ENCODE measurements at regions not wholly inside any gene's neighbourhood (a gene's known extent, or its start where the extent isn't known, plus 50 kb on each side); places are given as distances from the start of the nearest gene placed in this dataset.

GRCh38 chr20:39627765-39628164 is 665.6 kb downstream of the DHX35 start:
- no peak for DNase-seq (ENCODE audit: low read depth)

DNA sequence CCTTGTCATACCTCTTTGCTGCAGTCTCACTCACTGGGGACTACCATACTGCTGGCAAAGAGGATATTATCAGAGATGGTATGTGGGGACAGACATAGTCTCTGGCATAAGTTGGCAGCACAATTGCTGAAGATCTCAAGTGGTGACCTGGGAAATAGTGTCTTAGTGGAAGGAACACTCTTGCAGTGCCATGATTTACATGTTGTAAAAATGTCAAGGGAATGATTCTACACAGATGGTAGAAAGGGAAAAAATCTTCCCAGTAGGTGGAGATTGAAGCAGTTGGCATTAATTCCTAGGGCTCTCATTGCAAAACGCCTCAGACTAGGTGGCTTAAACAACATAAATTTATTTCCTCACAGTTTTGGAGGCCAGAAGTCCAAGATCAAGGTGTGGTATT is 662.2 kb downstream of the DHX35 start:
- DNase-seq (ENCODE audit: low read depth) = no peak

DNA sequence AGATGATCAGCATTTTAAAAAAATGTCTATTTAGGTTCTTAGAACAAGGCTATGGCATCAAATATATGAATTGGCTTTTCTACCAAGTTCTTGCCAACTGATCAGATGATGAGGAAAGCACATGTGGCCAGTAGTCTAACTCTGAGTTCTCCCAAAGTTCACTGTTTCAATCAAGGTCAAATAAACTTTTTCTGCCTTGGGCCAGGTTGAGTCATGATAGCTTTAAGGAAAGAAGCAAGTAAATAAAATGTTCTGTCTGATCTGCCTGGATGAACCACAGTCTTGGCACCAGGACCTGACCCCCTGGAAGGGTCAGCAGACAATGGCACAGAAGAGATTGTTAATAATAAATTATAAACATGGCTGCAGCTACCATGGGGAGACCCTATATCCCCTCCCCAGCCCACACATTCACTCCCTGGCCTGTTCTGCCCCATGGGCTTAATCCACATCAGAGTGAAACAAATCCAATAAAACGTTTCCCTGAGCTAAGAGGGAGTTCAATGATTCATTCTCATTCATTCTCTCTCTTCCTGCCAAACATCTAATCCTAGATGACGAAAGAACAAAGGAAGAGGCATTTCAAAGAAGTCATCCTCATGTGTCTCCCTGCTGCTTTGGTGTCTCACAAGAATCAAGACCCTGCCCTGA is 661.6 kb downstream of the DHX35 start:
- DNase-seq (ENCODE audit: low read depth) = no peak

DNA sequence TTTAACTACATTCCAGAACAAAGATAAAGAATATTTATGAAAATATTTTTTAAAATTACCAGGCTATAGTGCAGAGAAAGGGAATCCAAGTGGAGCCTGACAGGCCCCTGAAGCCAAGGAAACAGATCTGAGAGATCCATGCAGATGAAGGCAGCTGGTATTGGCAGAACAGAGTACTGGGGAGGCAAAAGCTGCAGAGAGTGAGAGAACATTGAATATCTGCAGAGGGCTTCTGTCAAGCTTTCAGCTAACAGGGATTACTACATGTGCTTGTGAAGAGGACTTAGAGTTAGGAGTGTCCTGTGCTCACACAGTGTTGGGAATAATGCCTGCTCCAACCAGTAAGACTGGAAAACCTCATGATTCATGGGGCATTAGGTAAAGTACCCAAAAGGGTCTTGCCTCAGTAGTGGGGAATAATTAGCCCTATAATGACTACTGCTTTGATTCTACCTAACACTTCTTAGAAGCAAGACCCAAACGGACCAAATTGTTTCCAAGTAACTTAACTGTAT is 657.2 kb downstream of the DHX35 start:
- DNase-seq (ENCODE audit: low read depth) = no peak

DNA sequence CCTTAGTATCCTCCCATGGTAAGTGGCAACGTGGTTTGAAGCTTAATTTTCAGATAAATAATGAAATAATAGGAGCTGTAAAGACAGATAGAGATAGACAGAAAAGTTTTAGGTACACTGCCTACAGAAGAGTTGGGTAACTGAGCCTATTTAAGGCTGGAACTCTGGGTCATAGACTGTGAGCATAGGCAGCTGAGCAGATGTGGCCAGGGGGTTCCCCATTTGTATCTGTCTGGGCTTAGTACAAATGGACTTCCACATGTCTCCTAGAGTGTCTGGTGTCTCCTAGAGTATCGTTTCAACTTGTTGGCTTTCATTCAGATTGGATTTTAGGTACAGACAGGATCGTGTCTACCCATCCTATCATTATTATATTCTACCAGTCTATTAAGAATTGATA is 649.8 kb downstream of the DHX35 start:
- DNase-seq (ENCODE audit: low read depth) = no peak

DNA sequence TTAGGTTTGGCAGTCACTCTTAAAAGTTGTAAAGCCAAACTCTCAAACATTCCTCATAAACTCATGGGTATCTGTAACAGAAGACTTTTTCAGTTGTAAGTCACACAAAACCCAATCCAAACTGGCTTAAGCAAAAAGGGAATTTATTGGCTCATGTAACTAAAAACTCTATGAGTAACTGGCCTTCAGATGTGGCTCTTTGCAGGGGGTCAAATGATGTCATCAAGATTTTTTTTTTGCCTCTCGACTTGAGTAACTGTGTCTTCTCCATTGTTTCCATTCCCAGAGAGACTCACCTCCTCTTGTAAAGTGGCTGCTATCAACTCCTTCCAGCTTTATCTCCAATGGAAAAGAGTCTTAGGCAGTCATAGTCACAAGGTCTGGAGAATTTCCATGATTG is 645.0 kb downstream of the DHX35 start:
- no peak for DNase-seq (ENCODE audit: low read depth)

DNA sequence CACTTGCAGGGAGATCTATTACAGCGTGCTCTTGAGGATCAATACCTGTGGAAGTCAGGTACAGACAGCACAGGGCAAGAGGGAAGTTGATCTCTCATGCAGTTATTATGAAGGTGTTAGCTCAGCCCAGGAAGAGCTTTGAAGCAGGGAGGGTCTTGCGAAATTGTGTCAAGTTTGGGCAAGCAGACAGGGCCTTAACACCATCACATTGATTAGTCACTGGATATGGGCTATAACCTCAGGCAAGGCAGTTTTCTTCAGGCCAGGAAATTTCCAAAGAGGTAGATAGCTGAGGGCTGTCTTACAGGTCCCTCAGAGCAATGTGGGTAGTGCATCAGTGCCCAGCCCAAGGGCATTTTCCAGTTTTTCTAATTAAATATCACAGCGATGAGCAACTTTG is 643.8 kb downstream of the DHX35 start:
- DNase-seq (ENCODE audit: low read depth) = no peak

- no peak for DNase-seq (ENCODE audit: low read depth)
Observed at GRCh38 chr20:39605361-39605760, 643.2 kb downstream of the DHX35 start.

- DNase-seq (ENCODE audit: low read depth) = no peak
Observed at GRCh38 chr20:39603219-39603618, 641.1 kb downstream of the DHX35 start.

GRCh38 chr20:39602649-39603048 is 640.5 kb downstream of the DHX35 start:
- no peak for DNase-seq (ENCODE audit: low read depth)

DNA sequence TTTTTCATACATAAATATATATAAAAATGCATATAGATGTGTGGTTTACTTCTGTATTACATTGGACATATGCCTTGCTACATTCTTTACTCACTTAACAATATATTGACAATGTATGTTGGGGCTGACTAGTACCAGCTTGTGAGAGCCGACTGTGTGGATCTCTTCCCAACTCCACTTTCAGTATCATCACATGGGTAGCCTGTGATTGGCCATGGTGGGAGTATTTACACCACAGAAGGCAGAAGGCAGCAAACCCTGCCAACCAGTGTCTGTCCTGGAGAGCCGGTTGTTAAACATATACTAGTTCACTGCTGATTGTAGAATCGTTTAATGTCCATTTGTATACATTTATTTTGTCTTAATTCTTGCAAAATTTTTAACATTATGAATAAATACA is 638.7 kb downstream of the DHX35 start:
- DNase-seq (ENCODE audit: low read depth) = no peak

DNA sequence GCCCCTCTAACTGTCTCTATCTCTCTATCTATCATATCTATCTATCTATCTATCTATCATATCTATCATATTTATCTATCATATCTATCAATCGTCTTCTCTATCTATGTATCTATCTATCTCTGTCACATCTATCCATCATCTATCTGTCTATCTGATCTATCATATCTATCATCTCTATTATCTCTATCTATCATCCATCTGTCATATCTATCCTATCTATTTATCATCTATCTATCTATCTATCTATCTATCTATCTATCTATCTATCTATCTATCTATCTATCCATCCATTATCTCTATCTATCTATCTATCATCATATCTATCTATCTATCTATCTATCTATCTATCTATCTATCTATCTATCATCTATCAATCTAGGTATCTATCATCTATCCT is 638.0 kb downstream of the DHX35 start:
- no peak for DNase-seq (ENCODE audit: low read depth)

GRCh38 chr20:39596554-39596953 is 634.4 kb downstream of the DHX35 start:
- no peak for DNase-seq (ENCODE audit: low read depth)

DNA sequence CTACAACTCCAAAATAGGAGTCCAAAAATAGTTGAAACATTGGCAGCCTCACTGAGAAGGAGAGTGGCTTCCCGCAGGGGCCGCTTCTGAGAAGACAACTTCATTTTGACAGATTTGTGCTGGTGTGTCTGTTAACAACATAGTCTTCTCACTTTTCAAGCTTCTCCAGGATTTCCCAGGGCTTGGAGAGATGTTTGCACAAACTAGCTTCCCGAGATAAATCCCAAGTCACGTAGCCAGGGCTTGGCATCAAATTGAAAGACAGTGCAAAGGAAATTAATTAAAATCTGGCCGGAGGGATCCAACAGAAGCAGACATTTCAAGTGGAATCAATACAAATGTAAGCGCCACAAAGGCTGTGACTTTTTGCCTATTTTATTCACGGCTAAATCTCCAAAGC is 630.2 kb downstream of the DHX35 start:
- DNase-seq (ENCODE audit: low read depth) = no peak

DNA sequence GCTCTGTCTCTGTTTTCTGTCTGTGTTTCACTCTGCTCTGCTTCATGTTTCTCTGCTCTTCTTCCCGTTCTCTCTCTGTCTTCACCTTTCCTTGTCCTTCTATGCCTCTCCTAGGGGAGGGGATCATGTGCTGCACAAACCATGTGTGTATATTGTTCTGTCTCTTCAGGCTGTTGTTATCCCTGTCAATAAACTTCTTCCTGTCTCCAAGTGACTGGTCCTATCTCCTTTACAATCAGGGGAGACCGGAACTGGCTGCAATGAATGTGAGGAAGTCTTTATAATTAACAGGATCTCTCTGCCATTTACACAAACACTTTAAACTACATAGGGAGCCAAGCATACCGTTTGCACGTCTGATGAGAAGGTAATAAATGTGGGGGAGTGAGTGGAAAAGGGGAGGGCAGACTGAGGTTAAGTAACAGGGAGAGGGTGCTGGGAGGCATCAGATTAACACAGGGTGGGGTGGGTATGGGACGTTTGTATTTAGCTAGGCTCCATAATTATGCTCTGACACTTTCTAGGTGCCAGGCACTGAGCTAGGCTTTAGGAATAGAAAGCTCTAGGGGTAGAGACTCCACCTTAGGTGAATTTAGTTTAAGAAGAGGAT is 626.1 kb downstream of the DHX35 start:
- DNase-seq (ENCODE audit: low read depth) = no peak

GRCh38 chr20:39581034-39581433 is 618.9 kb downstream of the DHX35 start:
- DNase-seq (ENCODE audit: low read depth) = no peak

- no peak for DNase-seq (ENCODE audit: low read depth)
Observed at GRCh38 chr20:39576771-39577170, 614.6 kb downstream of the DHX35 start.

DNA sequence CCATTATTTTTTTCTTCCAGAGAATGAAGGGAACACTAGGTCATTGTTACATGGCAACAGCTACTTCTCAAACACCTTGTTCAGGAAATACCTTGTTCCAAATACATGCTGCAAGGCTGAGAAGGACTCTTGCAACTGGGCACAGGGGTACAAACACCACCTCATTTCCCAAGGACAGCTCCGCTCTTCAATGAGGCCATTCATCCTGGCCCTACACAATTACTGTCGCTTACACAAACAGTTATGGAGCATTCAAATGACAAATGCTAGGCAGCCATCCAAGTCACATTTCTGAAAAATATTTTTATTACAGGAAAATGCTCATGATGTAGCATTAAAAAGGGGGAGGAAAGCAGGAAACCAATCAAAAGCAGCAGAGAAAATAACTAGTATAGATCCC is 611.9 kb downstream of the DHX35 start:
- no peak for DNase-seq (ENCODE audit: low read depth)

DNA sequence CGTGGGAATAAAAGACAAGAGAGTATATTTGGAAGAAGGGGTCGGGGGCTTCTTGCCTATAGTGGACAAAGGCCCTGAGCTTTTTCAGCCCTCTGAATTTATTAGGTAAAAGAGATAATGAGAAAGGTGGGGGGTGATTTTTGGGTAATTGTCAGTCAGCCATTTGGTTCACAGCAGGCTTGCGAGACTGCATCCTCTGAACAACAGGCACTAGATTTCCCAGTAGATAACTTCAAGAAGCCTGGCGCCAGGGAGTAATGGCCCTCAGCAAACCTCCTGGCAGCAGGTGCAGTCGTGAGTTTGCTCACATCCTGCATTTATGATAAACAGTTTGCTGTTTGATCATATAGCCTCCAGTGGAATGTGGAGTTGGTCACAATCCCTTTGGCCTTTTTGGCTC is 609.0 kb downstream of the DHX35 start:
- no peak for DNase-seq (ENCODE audit: low read depth)

DNA sequence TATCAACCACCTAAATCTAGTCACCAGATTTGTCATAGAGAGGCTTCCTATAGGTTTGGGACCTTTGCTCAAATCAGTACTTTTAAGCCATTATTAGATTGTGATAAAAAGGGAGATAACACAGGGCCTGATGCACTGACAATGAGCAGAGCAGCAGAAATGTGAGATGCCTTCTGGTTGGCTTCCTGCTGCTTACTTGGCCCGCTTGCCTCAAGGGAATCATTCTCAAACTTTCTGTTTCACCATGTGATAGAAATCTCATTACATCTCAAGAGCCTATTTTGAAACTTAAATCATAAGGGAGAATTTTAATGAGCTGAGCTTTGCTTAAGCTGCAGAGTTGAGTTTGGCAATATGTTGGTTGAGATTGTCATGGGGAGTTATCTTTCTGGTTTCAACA is 606.0 kb downstream of the DHX35 start:
- no peak for DNase-seq (ENCODE audit: low read depth)

- DNase-seq (ENCODE audit: low read depth) = no peak
Observed at GRCh38 chr20:39563349-39563748, 601.2 kb downstream of the DHX35 start.

DNA sequence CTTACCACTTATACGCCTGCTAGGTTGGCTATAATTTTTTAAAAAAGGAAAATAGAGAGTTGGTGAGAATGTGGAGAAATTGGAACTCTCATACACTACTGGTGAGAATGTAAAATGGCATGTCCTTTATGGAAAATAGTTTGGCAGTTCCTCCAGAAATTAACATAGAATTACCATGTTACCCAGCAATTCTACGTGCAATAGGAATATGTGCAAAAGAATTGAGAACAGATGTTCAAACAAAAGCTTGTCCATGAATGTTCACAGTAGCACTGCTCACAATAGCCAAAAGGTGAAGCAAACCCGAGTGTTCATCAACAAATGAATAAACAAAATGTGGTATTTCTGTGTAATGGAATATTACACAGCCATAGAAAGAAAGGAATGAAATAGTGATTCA is 592.2 kb downstream of the DHX35 start:
- DNase-seq (ENCODE audit: low read depth) = no peak

- no peak for DNase-seq (ENCODE audit: low read depth)
Observed at GRCh38 chr20:39553120-39553519, 591.0 kb downstream of the DHX35 start.

GRCh38 chr20:39549733-39550132 is 587.6 kb downstream of the DHX35 start:
- DNase-seq (ENCODE audit: low read depth) = no peak
